Caki2 (cell line): ENCODE measurements at regions not wholly inside any gene's neighbourhood (a gene's known extent, or its start where the extent isn't known, plus 50 kb on each side); places are given as distances from the start of the nearest gene placed in this dataset.
"Not testable (repeated sequence)": the region's sequence is repeated elsewhere in the genome, so short reads cannot be mapped to it uniquely, and the experiment has no call there.

ENCODE experiments used
- DNase-seq: peaks from one replicate; pipeline ENCODE4 v3.0.0-alpha.2; 2015; ENCODE audit warnings: low read depth
- in situ Hi-C: cut with HindIII; loops from 2 replicates; pipeline ENCODE4 v1.10.0; 2016; ENCODE audit warnings: low sequenced_read_pairs, low pct_unique_long_range_greater_than_20kb, mixed read lengths

DNA sequence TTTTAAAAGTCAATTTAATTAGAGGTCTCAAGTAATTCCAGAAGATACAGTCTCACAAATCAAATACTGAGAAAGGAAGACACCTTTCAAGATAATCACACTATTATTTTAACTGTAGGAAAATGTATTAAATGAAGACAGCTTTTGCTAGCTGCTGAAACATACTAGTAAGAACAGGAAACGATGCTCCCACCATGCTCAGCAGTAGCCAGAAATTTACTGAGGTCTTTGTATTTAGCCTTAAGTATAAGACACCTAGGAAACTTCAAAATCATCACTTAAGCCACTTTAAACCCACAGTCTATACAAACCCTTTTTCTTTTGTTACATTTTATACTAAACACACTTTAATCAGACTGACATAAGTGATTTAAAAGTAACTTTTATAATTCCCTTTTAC lies 72.7 kb upstream of the NPIPB12 start:
- in situ Hi-C loops, DNase-seq: not testable (repeated sequence)

DNA sequence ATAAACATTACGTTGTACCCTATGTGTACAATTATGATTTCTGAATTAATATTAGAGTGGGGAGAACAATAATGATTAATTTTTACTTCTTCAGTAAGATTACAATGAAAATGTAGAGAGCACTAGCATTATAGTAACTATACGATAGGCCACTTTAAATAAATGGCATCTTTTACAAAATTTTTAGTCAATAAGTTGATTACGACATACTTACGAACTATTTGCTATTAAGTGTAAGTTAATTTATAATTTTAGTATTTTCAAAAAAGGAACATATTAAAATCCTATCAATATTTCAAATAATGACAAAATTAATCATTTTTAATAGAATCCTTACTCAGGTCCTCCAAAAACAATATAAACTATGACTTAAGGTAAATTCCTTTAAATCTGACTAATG lies 75.6 kb upstream of the NPIPB12 start:
- DNase-seq, in situ Hi-C loops: not testable (repeated sequence)

GRCh38 chr16:29591919-29592318 lies 71.1 kb upstream of the SPN start:
- DNase-seq, in situ Hi-C loops: not testable (repeated sequence)

DNA sequence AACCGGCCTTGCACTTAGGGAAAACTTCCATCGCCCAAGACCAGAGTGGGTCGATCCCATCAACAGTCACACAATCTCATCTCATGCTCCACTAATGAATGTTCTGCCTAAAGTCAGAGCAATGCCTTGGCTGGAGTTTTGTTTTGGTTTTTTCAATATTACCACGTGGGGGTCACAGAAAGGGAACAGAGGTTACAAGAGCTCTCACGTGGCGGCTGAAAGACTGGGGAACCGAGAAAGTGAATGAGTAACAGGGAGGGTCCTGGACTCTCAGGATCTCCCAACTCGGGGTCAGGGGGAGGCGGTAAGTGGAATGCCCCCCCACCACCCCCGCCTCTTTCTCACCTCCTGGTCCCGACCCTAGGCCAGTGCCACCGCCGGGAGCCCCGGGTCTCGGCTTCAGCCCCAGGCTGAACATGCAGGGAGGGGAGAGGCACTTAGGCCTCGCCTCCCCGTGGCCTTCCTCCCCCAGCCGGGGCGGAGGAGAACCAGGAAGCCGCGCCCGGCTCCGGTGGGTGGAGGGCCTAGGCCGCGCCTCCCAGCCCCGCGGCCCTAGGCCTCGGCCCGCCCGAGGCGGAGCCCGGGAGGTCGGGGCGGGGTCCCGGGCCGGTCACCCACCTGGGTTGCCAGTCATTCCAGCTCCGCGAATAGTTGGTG lies 68.7 kb upstream of the SPN start:
- in situ Hi-C loops: not testable (repeated sequence)

DNA sequence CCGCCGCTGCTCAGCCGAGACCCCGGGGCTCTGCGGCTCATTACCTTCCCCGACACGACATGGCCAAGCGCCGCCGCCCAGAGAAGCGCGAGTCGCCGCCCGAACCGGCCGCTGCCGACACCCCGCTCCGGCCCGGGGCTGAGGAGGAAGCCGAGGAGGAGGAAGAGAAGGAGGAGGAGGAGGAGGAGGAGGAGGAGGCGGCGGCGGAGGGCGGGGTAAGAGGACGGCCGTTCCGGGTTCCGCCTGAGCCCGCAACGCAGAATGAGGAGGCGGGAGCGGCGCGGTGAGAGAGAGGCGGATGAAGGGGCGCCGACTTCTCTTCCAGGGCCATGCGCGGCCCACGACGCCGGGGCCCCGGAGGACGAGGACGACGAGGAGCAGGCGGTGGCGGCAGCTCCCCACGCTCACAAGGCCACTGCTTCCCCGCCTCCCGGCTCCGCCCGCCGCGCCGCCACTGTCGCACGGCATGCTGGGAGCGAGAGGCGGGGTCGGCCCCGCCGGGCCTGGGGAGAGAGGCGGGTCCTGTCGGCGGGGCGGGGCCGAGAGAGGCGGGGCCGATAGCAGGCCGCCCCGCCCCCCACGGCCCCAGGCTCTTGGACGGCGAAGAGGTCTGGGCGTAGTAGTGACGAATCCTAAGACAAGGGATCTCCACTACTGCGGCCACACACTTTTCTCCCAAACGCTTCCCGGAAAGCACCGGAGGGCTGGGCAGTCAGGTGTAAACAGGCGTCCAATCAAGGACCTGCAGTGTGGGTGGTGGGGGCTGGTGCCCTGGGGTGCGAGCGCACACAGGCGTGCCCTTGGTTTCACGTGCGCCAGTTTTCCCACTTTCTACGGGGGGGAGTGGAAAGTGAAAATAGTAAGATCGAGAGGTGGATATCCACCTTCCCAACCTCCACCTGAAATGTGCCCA lies 67.9 kb upstream of the SPN start:
- in situ Hi-C loops: not testable (repeated sequence)
- DNase-seq: peak; percentile 99

More for the DNA sequence above, 68.7 kb upstream of the SPN start:
- DNase-seq: not testable (repeated sequence)

- peak; percentile 61 for DNase-seq
- in situ Hi-C loops: not testable (repeated sequence)
Observed at GRCh38 chr16:29597030-29597429, 66.0 kb upstream of the SPN start.

DNA sequence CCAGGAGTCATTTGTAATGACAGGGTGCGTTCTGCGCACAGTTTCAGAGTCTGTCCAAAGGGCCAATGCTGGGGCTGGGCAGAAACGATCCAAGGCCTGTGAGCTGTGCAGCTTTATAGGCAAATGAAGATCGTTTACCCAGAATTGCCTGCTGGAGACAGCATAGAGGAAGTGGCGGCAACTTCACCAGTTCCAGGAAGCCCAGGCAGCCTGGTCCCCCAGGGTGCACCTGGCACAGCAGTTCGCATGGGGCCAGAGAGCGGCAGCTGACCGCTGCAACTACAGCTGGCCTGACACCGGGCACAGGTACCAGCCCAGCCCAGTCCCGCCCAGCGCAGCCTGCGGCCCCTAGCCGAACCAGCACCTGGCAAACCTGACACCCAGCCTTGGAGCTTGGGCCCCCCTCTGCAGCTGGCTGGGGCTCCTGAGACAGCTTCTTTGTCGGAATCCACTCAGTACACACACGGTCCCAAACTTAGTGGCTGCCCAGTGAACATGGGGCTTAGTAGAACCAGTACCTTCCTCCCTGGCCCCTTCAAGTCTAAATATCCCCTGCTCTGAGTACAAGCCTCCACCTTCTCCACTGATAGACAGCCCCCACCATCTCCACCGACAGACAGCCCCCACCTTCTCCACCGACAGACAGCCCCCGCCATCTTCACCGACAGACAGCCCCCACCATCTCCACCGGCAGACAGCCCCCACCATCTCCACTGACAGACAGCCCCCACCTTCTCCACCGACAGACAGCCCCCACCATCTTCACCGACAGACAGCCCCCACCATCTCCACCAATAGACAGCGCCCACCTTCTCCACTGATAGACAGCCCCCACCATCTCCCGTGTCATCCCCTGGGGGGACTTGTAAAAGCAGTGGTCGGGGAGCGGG lies 62.7 kb upstream of the SPN start:
- DNase-seq, in situ Hi-C loops: not testable (repeated sequence)

DNA sequence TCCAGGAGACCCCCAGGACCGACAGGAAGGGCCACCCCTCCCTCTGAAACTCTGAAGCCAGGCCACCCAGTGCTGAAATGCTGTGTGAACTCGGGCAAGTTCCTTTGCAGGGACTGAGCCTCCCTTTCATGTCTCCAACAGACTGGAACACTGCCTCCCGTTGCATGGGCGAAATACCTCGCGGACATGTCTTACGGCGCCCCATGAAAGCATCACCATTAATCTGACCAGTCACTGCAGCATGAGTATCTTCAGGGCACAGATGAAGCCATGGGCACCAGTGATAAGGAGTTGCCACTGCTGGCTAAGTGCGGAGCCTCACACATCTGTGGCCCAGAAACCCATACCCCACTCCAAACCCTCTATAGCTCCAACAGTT lies 60.8 kb upstream of the SPN start:
- DNase-seq: peak; percentile 55
- in situ Hi-C loops: not testable (repeated sequence)

- DNase-seq, in situ Hi-C loops: not testable (repeated sequence)
Observed at GRCh38 chr16:29602683-29603088, 60.4 kb upstream of the SPN start.

DNA sequence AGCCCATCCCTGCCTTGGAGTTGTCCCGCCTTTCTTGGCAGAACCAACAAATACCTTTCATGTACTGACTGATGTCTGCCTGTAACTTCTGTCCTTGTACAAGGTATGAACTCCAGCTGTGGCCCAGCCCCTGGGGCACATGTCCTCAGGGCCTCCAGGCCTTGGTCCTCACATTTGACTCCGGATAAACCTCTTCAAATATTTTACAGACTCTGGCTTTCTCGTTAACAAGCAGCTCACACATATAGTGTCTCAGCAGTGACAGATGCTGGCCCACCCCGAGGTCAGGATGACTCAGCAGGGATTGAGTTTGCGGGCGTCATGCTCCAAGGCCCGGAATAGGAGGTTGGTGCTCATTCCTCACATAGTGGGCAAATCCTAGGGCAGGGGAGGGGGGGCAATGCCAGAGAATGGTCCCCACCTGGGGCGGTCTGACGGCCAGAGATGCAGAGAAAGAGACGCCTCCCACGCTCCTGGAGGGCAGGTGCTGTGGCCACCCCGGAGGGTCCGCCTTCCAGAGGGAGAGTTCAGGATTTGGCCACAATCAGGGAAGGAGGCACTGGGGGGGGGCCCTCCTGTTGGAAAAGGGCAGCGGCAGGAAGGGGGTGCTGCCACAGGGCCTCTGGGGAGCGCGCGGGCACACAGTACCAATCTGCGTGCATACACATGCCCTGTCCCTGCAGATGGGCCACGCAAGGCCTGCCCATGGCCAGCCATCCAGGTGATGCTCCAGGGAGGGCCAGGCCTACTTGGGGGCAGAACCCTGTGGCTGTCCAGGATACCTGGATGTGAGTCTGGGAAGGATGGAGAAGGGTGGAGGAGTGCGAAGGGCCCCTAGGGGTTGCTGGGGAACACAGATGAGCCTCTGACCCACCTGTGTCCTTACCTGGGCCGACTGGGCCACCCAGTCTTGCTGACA lies 58.2 kb upstream of the SPN start:
- in situ Hi-C loops: not testable (repeated sequence)
- peak; percentile 88 for DNase-seq

DNA sequence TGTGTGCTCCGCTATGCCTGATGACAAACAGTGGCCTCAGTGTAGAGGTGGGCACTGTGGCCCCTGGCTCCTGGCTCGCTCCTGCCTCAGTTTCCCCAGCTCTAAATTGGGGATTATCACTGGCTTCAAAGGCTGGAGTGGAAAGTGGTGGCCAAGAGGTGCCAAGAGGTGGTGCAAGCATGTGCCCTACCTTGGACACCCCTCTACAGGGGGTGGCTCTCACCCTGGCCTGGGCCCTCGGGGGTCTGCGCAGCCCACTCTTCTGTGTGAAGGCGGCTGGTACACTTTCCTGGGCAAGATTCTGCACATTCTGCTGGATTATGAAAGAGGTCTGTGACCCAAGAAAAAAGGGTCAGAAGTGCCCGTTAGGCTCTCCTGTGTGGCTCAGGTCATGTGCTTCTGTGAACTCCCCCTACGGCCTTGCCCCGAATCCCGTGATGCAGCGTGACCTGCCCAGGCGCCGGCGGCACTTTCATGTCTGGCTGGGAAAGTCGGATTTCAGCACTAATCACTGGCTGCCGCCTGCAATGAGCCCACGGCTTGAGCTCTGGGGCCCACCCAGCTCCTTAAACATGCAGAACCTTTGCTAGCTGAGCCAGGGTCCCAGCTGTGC lies 57.3 kb upstream of the SPN start:
- in situ Hi-C loops, DNase-seq: not testable (repeated sequence)

- not testable (repeated sequence) for DNase-seq
Observed at GRCh38 chr16:29606669-29607427, 56.2 kb upstream of the SPN start.

DNA sequence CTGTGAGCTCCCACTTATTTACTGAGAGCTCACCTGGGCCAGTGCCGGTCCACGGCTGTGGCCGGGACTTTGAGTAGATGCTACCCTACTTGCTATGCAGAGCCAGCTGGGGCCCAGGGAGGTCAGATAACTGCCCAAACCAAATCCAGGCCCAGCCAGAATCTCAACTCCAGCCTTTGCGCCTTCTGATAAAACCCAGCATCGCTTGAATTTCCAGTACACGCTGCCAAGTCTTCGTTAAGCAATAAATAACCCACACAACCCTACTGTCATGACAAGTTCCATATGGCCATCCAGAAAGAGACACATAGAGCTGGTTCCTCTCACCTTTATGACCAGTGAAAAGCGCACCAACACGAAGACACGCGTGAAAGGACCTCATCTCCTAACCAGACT lies 55.6 kb upstream of the SPN start:
- DNase-seq, in situ Hi-C loops: not testable (repeated sequence)

More at GRCh38 chr16:29606669-29607427, 56.2 kb upstream of the SPN start:
- in situ Hi-C loops: not testable (repeated sequence)

DNA sequence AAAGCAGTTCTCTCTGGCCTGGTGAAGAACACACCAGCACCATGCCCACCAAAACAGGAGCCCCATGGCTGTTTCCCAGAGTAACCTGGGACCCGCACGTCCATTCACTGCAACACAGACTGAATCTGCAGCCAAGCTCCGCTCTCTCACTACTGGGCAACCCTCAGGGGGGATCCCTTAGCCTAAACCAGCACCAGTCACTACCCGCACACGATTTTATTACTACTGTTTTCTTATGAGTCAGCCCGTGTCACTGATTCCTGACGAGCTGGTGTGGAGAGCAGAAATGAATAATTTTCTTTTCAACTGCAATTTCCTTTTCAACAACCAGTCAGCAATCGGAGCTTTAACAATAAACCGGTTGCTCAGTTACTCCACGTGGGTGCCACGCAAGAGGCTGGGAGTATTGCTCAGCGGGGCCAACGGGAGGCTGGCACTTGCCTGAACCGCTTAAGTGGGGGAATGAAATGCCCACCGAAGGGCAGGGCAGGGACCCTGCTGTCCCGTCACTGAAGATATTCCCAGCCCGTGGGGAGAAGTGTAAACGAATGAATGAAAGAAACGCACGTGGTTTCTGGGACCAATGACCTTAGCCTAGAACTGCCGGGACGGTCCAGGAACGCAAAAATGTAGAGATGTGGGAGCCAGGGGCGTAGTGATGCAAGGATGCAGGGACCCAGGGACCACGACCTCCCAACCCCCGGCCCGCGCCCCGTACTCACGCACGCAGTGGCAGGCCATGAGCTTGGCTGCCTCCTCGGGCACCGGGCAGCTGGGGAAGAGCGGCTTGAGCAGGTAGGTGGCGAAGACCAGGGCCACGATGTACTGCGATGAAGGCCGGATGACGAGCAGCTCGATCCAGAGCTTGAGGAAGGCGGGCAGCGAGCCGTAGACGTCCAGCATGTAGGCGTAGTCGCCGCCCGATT lies 50.4 kb upstream of the SPN start:
- in situ Hi-C loops: not testable (repeated sequence)
- peak; percentile 40 for DNase-seq
